Fibroblast of mammary gland (primary cell): ENCODE measurements at regions not wholly inside any gene's neighbourhood (a gene's known extent, or its start where the extent isn't known, plus 50 kb on each side); places are given as distances from the start of the nearest gene placed in this dataset.

Experiments
- DNase-seq: peaks from one replicate; pipeline ENCODE4 v3.0.0-alpha.2; 2010; ENCODE audit warnings: low read depth
- H3K4me3 ChIP-seq: 2 replicates; pipeline ENCODE4 v1.5.1; 2011; ENCODE audit warnings: low read depth, mild to moderate bottlenecking, low read length, moderate library complexity; ENCODE audit not compliant: control insufficient read depth
- CTCF ChIP-seq: conservative IDR thresholded peaks from 2 replicates; pipeline ENCODE4 v1.5.1; 2011; ENCODE audit warnings: low read depth, low read length, inconsistent platforms; ENCODE audit not compliant: control insufficient read depth, insufficient read depth

GRCh38 chr5:179415291-179416060 is 70.2 kb upstream of the ADAMTS2 start:
- TF ChIP-seq CTCF, result no peak
- no peak overlapping the region for H3K4me3 ChIP-seq
- DNase-seq, result no peak

DNA sequence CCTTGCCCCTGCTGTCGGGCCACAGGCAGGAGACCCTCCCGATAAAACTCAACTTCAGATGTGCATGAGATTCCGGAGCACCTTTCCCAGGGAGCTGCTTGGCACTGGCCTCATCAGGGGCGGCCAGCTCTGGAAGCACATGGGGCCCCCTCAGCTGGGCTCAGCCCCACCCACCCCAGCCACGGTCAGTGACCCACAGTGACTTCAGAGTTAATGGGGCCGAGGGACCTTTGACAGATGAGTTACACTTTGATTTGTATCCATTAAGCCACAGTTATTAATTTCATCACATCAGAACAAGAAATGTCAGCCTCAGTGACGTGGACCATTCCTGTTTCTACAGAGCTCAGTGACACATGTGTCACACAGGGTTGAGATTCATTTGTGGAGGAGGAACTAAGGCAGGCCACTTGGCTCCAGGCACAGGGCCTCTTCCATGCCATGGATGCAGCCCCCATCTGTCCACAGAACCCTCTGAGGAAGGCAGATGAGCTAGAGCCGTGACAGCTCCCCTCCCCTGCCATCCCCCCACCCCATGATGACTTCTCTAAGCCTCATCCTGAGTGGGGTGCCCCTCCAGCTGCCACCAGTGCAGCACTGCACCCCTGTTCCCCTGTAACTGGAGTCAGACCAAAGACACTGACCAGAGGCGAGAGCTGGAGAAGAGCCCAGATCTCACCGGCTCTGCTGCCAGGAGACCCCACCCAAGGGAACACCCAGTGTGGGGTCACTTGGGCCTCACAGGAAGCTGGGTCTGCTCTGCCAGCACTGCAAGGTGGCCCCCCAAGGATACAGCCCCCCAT is 69.4 kb upstream of the ADAMTS2 start:
- no peak for DNase-seq
- H3K4me3 ChIP-seq, result no peak overlapping the region
- TF ChIP-seq CTCF, result no peak

DNA sequence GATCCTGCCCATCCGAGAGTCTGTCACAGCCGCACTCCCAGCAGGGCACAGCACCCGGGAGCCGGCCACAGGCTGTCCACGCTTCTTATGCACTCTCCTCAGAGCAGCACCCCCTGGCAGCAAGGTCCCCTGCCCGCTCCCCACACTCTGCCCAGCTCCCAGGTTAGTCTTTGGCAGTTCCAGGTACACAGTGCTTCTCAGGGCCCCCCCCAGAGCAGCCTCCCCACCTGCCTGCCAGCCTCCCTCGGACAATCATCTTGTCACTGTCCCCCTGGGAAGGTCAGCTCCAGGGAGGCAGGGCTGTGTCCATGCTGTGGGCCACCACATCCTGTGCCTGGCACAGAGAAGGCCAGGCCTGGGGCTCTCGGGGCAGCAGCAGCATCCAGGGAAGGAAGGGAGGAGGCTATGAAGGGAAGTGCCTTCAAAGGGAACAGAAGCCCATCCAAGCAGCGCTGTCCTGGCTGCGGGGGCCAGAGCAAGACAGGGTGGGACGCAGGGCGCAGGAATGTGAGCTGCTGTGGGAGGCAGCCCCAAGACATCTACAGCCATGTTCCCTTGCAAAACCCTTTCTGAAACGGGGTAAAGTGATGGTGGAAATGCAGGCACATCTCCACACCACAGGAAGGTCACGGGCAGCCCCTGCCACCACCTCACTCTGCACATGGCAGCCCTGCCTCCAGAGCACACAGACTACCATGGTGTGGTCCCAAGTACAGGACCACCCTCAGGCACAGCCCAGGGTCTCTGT is 68.6 kb upstream of the ADAMTS2 start:
- H3K4me3 ChIP-seq, result no peak overlapping the region
- no peak for TF ChIP-seq CTCF
- no peak for DNase-seq

- TF ChIP-seq CTCF, result no peak
- DNase-seq, result no peak
- H3K4me3 ChIP-seq, result no peak overlapping the region
These were observed 67.9 kb upstream of the ADAMTS2 start for GRCh38 chr5:179413086-179413690.

- no peak overlapping the region for H3K4me3 ChIP-seq
- no peak for DNase-seq
These were observed 66.0 kb upstream of the ADAMTS2 start for GRCh38 chr5:179411161-179411841.

More at GRCh38 chr5:179411161-179411841, 66.0 kb upstream of the ADAMTS2 start:
- TF ChIP-seq CTCF, result no peak
